ENCODE measurements at regions not wholly inside any gene's neighbourhood (a gene's known extent, or its start where the extent isn't known, plus 50 kb on each side); places are given as distances from the start of the nearest gene placed in this dataset.
A peak's percentile ranks its signal among the peaks of the same experiment; 100 is the strongest.

DNA sequence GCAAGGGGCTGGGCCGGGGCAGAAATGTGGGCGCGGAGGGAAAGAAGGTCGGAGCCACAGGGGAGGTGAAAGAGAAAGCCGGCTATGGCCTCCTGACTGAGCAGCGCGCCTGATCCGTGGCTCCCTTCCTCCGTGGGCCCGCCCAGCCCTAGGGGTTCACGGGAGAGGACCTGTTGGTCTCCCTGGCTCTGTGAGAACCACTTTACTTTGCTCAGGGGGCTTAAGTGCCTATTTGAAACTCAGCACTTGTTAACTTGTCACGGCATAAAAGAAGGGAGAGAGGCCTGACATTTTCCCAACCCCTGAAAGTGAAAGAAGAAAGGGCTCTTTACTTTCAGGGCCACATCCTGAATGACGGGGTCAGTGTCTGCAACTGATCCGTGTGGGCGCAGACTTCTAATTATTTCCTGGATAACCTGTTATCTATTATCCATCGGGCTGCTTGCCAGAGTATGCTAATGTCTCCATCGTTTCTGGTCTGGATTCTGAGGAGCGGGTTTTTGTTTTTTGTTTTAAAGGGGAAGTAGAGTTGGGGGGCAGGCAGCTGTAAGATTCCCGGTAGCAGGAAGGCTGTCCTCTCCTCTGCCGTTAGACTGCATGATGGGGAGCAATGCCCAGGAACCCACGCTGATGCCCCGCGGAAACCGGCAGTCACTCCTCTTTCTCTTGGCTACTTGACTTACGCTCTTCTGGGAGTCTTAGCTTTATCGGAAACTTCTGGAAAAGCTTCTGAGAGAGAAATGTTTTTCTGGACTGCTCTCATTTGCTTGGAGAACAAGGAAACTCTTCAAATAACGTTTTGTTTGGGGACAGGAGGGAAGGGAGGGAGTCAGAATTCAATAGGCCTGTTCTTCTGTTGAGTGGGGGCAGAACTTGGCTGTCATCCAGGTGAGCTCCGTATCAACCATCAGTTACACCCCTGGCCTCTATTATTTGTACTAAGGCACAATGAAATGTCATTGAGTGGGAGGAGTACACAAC, 127.7 kb upstream of the MAX start (continued):
- 0 out of 2 replicates have a peak, but pooled peaks have one; percentile 36 for TF ChIP-seq NFKB2 (CRISPR knock-in tag; IDR thresholded peaks at IDR 0.05; ENCODE audit: borderline replicate concordance)
- no peak for TF ChIP-seq ZNF652 (CRISPR knock-in tag; IDR thresholded peaks at IDR 0.05; ENCODE audit: borderline replicate concordance, low read depth)
- no peak; the same call in 1 of the 2 replicates for TF ChIP-seq ISL2 (CRISPR knock-in tag; IDR thresholded peaks at IDR 0.05)
- TF ChIP-seq, protein P1, sequence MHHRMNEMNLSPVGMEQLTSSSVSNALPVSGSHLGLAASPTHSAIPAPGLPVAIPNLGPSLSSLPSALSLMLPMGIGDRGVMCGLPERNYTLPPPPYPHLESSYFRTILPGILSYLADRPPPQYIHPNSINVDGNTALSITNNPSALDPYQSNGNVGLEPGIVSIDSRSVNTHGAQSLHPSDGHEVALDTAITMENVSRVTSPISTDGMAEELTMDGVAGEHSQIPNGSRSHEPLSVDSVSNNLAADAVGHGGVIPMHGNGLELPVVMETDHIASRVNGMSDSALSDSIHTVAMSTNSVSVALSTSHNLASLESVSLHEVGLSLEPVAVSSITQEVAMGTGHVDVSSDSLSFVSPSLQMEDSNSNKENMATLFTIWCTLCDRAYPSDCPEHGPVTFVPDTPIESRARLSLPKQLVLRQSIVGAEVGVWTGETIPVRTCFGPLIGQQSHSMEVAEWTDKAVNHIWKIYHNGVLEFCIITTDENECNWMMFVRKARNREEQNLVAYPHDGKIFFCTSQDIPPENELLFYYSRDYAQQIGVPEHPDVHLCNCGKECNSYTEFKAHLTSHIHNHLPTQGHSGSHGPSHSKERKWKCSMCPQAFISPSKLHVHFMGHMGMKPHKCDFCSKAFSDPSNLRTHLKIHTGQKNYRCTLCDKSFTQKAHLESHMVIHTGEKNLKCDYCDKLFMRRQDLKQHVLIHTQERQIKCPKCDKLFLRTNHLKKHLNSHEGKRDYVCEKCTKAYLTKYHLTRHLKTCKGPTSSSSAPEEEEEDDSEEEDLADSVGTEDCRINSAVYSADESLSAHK (CRISPR knock-in tag; IDR thresholded peaks at IDR 0.05; ENCODE audit: borderline replicate concordance) = peak; percentile 78; the same call in 1 of the 2 replicates
- TF ChIP-seq CBX1 (IDR thresholded peaks at IDR 0.05; ENCODE audit: low read depth) = no peak
- peak; percentile 58 for TF ChIP-seq HDAC2 (CRISPR knock-in tag; IDR thresholded peaks at IDR 0.05)
- TF ChIP-seq ADNP (CRISPR knock-in tag; IDR thresholded peaks at IDR 0.05) = no peak
- TF ChIP-seq ZNF296 (CRISPR knock-in tag; conservative IDR thresholded peaks at IDR 0.05) = no peak
- no peak for TF ChIP-seq PITX1 (CRISPR knock-in tag; IDR thresholded peaks at IDR 0.05)
- TF ChIP-seq ZBTB38 (CRISPR knock-in tag; IDR thresholded peaks at IDR 0.05) = no peak
- no peak for TF ChIP-seq LRRFIP1 (CRISPR knock-in tag; conservative IDR thresholded peaks at IDR 0.05)
- TF ChIP-seq ZNF788 (CRISPR knock-in tag; IDR thresholded peaks at IDR 0.05; ENCODE audit: borderline replicate concordance) = no peak
- no peak; the same call in 1 of the 2 replicates for TF ChIP-seq ZBTB43 (CRISPR knock-in tag; conservative IDR thresholded peaks at IDR 0.05)
- TF ChIP-seq REST (IDR thresholded peaks at IDR 0.05; ENCODE audit: borderline replicate concordance in 1 of 2, low read depth in 1 of 2, low read length in 2 of 2) = no peak
- TF ChIP-seq CBX2 (IDR thresholded peaks at IDR 0.05; ENCODE audit: low read depth, low read length) = no peak
- no peak for TF ChIP-seq CBX2 (CRISPR knock-in tag; IDR thresholded peaks at IDR 0.05; ENCODE audit: low read depth)
- no peak for TF ChIP-seq ZNF230 (CRISPR knock-in tag; IDR thresholded peaks at IDR 0.05)
- no peak for TF ChIP-seq ZNF33B (CRISPR knock-in tag; IDR thresholded peaks at IDR 0.05)
- TF ChIP-seq MTF1 (CRISPR knock-in tag; IDR thresholded peaks at IDR 0.05) = no peak
- TF ChIP-seq CC2D1A (CRISPR knock-in tag; IDR thresholded peaks at IDR 0.05) = no peak
